Colonic mucosa (tissue), 4 donors: ENCODE measurements at regions not wholly inside any gene's neighbourhood (a gene's known extent, or its start where the extent isn't known, plus 50 kb on each side); places are given as distances from the start of the nearest gene placed in this dataset.

Source experiments
- DNase-seq: peaks from one replicate; pipeline ENCODE4 v3.0.0-alpha.2; 2020
- H3K27ac ChIP-seq: fragments of 200-600 bp; one replicate; pipeline ENCODE4 v1.8.0; 2021
- H3K27me3 ChIP-seq: fragments of 200-600 bp; one replicate; pipeline ENCODE4 v1.8.0; 2021
- H3K36me3 ChIP-seq: fragments of 200-600 bp; one replicate; pipeline ENCODE4 v1.8.0; 2021
- H3K4me1 ChIP-seq: fragments of 200-600 bp; one replicate; pipeline ENCODE4 v1.8.0; 2021; ENCODE audit warnings: mild to moderate bottlenecking
- H3K4me3 ChIP-seq: fragments of 200-600 bp; one replicate; pipeline ENCODE4 v1.8.0; 2021
- H3K9ac ChIP-seq, 2 donors: one replicate each; pipeline ENCODE4 v1.7.0; 2013; ENCODE audit warnings: control low read depth in 2 of 2, low read depth in 2 of 2, low read length in 2 of 2
- H3K9me3 ChIP-seq: fragments of 200-600 bp; one replicate; pipeline ENCODE4 v1.8.0; 2021
- intact Hi-C: fragments of 100-400 bp; cut with DNase I; formaldehyde crosslinking; loops from one replicate; pipeline ENCODE4 v1.14.1; 2022
- TF ChIP-seq, protein P1 (sequence below): fragments of 200-600 bp; IDR thresholded peaks from one replicate; pipeline ENCODE4 v1.8.0; 2022; ENCODE audit warnings: antibody characterized with exemption, mild to moderate bottlenecking
- donor health status: healthy.
- donor health status: DM: no; HTN: no; CAD: no.
- donor health status: DM: no; HTN: no; CAD: no.

DNA sequence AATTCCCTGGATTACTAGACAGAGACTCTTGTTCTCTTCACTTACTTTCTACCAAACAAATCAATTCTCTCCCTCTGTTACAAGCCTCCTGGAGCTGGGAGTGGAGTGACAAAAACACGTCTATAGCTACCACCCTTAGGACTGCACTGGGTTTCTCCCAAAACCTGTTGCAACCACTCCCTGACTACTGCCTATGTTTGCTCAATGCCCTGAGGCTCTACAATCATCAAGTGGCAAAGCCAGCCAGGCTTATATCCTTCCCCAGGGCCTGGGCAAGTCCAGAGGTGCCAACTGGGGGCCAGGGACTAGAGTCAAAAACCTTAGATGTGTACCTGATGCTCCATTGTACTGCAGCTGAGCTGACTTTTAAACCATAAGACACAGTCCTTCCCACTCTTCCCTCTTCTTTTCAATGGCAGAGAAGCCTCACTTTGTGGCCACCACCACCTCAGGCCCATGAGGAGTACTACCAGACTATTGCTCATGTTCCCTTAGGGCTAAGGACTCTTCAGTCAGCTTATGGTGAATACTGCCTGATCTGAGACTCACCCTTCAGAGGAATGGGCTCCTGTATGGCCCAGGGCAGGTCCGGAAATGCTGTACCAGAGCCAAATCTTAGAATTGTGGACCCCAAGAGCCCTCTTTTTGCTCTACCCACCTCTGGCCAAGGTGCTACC, 125.4 kb upstream of the PLCL2 start:
- intact Hi-C loops: no loop called here
- no peak overlapping the region for H3K9ac ChIP-seq
- H3K27me3 ChIP-seq: no peaks in the 10 kb centered on the region
- no peaks in the 10 kb centered on the region for H3K4me1 ChIP-seq
- no peaks in the 10 kb centered on the region for H3K36me3 ChIP-seq
- DNase-seq: no peak
- no peak overlapping the region for H3K27ac ChIP-seq
- TF ChIP-seq, protein P1, sequence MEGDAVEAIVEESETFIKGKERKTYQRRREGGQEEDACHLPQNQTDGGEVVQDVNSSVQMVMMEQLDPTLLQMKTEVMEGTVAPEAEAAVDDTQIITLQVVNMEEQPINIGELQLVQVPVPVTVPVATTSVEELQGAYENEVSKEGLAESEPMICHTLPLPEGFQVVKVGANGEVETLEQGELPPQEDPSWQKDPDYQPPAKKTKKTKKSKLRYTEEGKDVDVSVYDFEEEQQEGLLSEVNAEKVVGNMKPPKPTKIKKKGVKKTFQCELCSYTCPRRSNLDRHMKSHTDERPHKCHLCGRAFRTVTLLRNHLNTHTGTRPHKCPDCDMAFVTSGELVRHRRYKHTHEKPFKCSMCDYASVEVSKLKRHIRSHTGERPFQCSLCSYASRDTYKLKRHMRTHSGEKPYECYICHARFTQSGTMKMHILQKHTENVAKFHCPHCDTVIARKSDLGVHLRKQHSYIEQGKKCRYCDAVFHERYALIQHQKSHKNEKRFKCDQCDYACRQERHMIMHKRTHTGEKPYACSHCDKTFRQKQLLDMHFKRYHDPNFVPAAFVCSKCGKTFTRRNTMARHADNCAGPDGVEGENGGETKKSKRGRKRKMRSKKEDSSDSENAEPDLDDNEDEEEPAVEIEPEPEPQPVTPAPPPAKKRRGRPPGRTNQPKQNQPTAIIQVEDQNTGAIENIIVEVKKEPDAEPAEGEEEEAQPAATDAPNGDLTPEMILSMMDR: no peak
- H3K4me3 ChIP-seq: no peak overlapping the region
- H3K9me3 ChIP-seq: no peaks in the 10 kb centered on the region

DNA sequence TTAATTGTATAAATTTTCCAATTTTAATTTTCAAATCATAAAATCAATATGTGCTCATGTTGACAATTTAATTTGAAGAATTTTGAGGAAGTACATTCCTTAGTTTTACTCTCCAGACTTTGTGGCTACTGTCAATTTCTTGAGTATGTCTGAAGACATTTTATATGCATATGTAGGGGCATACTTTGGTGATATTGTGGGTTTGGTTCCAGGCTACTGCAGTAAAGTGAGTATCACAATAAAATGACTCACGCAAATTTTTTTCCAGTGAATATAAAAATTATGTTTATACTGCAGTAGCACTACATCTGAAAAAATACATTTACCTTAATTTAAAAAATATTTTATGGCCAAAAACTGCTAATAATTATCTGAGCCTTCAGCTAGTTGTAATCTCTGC, 123.2 kb upstream of the PLCL2 start:
- H3K36me3 ChIP-seq: no peaks in the 10 kb centered on the region
- no peak for DNase-seq
- no peak overlapping the region for H3K9ac ChIP-seq
- no peaks in the 10 kb centered on the region for H3K4me1 ChIP-seq
- H3K4me3 ChIP-seq: no peak overlapping the region
- TF ChIP-seq, protein P1: no peak
- H3K27ac ChIP-seq: no peak overlapping the region
- H3K9me3 ChIP-seq: no peaks in the 10 kb centered on the region
- no peaks in the 10 kb centered on the region for H3K27me3 ChIP-seq
- intact Hi-C loops: no loop called here

DNA sequence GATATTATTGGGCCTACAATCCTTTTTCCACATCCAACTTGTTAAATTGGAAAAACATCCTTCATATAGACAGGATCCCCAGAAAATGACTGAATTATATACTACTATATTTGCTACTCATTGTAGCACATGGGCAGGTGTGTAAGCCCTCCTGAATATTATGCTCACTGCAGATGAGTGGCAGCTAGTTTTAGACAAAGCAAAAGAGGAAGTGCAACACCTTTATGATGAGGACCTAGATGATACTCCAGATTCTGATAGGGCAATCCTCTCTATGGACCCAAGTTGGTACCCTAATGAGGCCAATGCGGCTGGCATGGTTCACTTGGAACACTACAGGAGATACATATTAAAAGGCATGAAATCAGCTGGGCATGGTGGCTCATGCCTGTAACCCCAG, 119.1 kb upstream of the PLCL2 start:
- H3K9ac ChIP-seq: no peak overlapping the region
- intact Hi-C loops: no loop called here
- no peak overlapping the region for H3K4me3 ChIP-seq
- H3K4me1 ChIP-seq: no peaks in the 10 kb centered on the region
- no peaks in the 10 kb centered on the region for H3K36me3 ChIP-seq
- no peak for DNase-seq
- no peak overlapping the region for H3K27ac ChIP-seq
- H3K9me3 ChIP-seq: no peaks in the 10 kb centered on the region
- TF ChIP-seq, protein P1: no peak
- no peaks in the 10 kb centered on the region for H3K27me3 ChIP-seq

DNA sequence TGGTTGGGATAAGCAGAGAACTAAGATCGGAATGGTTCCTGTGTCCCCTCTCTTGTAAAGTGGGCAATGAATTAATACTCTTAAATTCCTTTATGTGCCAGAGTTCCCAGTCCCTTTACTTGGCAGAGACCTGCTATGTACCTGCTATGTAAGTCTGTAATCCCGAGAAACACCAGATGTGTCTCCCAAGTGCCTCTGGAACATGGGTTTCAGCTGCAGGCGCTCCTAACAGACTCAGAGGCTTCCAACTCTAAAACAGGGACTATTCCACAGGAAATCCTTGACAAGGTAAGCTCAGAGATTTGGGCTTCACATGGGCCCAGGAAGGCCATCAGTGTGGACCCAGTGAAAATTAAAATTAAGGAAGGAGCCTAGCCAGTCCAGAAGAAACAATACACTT, 117.7 kb upstream of the PLCL2 start:
- intact Hi-C loops: no loop called here
- DNase-seq: no peak
- H3K9me3 ChIP-seq: no peaks in the 10 kb centered on the region
- H3K27ac ChIP-seq: no peak overlapping the region
- TF ChIP-seq, protein P1: no peak
- H3K9ac ChIP-seq: no peak overlapping the region
- H3K4me1 ChIP-seq: no peaks in the 10 kb centered on the region
- no peaks in the 10 kb centered on the region for H3K27me3 ChIP-seq
- no peak overlapping the region for H3K4me3 ChIP-seq
- no peaks in the 10 kb centered on the region for H3K36me3 ChIP-seq

DNA sequence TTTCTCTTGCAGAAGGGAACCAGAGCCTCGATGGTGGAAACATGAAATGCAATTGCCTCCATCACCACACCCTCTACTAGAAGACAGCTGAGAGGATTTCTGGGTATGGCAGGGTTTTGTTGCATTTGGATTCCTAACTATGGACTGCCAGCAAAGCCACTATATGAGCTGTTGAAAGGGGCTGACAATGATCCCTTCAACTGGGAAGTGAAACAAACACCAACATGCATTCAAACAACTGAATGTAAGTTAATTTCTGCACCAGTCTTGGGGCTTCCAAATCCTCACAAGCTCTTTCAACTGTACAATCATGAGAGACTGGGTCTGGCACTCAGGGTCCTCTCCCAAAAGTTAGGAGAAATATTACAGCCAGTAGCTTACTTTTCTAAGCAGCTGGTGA, 116.7 kb upstream of the PLCL2 start:
- TF ChIP-seq, protein P1: no peak
- no peak overlapping the region for H3K27ac ChIP-seq
- H3K4me1 ChIP-seq: no peaks in the 10 kb centered on the region
- H3K36me3 ChIP-seq: no peaks in the 10 kb centered on the region
- no peaks in the 10 kb centered on the region for H3K27me3 ChIP-seq
- no peak overlapping the region for H3K9ac ChIP-seq
- no peak overlapping the region for H3K4me3 ChIP-seq
- no peak for DNase-seq
- H3K9me3 ChIP-seq: no peaks in the 10 kb centered on the region
- intact Hi-C loops: no loop called here
